ENCODE measurements at regions not wholly inside any gene's neighbourhood (a gene's known extent, or its start where the extent isn't known, plus 50 kb on each side); places are given as distances from the start of the nearest gene placed in this dataset.

GRCh38 chr2:220309215-220309614 is 681.8 kb downstream of the SLC4A3 start:
- no peak for DNase-seq

GRCh38 chr2:220310451-220310861 is 683.0 kb downstream of the SLC4A3 start:
- no peak for DNase-seq

GRCh38 chr2:220315098-220315823 is 687.8 kb downstream of the SLC4A3 start:
- no peak for DNase-seq

GRCh38 chr2:220318037-220318436 is 690.6 kb downstream of the SLC4A3 start:
- no peak for DNase-seq

- no peak for DNase-seq
Observed at GRCh38 chr2:220318508-220318907, 691.1 kb downstream of the SLC4A3 start.

- no peak for DNase-seq
Observed at GRCh38 chr2:220320326-220320725, 692.9 kb downstream of the SLC4A3 start.

- no peak for DNase-seq
Observed at GRCh38 chr2:220332886-220333285, 705.5 kb downstream of the SLC4A3 start.

GRCh38 chr2:220334210-220334609 is 706.8 kb downstream of the SLC4A3 start:
- DNase-seq: no peak

- no peak for DNase-seq
Observed at GRCh38 chr2:220334871-220335590, 707.6 kb downstream of the SLC4A3 start.

- DNase-seq: no peak
Observed at GRCh38 chr2:220335591-220335915, 708.1 kb downstream of the SLC4A3 start.

- no peak for DNase-seq
Observed at GRCh38 chr2:220336771-220337170, 709.3 kb downstream of the SLC4A3 start.

- no peak for DNase-seq
Observed at GRCh38 chr2:220337611-220338440, 710.4 kb downstream of the SLC4A3 start.

- DNase-seq: no peak
Observed at GRCh38 chr2:220341014-220341413, 713.6 kb downstream of the SLC4A3 start.

- DNase-seq: no peak
Observed at GRCh38 chr2:220346919-220347318, 719.5 kb downstream of the SLC4A3 start.

GRCh38 chr2:220347626-220348025 is 720.2 kb downstream of the SLC4A3 start:
- no peak for DNase-seq

- DNase-seq: no peak
Observed at GRCh38 chr2:220348206-220348605, 720.8 kb downstream of the SLC4A3 start.

GRCh38 chr2:220353897-220354296 is 726.5 kb downstream of the SLC4A3 start:
- no peak for DNase-seq

GRCh38 chr2:220356076-220356475 is 728.6 kb downstream of the SLC4A3 start:
- DNase-seq: no peak

- no peak for DNase-seq
Observed at GRCh38 chr2:220365023-220365422, 737.6 kb downstream of the SLC4A3 start.

- DNase-seq: no peak
Observed at GRCh38 chr2:220366765-220367164, 739.3 kb downstream of the SLC4A3 start.

- no peak for DNase-seq
Observed at GRCh38 chr2:220370764-220371163, 743.3 kb downstream of the SLC4A3 start.

- DNase-seq: no peak
Observed at GRCh38 chr2:220371211-220371610, 743.8 kb downstream of the SLC4A3 start.

GRCh38 chr2:220373878-220374277 is 746.4 kb downstream of the SLC4A3 start:
- no peak for DNase-seq

- no peak for DNase-seq
Observed at GRCh38 chr2:220374282-220374681, 746.9 kb downstream of the SLC4A3 start.

Data from inflammatory macrophage treated with lipopolysaccharide for 4 hours (primary cell).